IMR-90 (cell line): ENCODE measurements at regions not wholly inside any gene's neighbourhood (a gene's known extent, or its start where the extent isn't known, plus 50 kb on each side); places are given as distances from the start of the nearest gene placed in this dataset.

Experiments
- ATAC-seq: fragments of 200-7000 bp; cut with Tn5 transposase; 2 replicates; pipeline ENCODE4 v1.9.1; 2020; ENCODE audit warnings: low read depth, mild to moderate bottlenecking, moderate library complexity
- BruUV-seq: library from RNA; stranded (reverse); fragments of 400-500 nt; replicated peaks from 2 replicates; lab custom pipeline; 2021; lab: Mats Ljungman, UMichigan
- CTCF ChIA-PET: fragments of 300-600 bp; formaldehyde crosslinking; extraction: SDS; loops from one replicate; lab custom pipeline; 2021; ENCODE audit warnings: antibody characterized with exemption; lab: Yijun Ruan, JAX
- POLR2A ChIA-PET: fragments of 300-600 bp; sonication (Branson Sonifier 250); formaldehyde crosslinking; loops from one replicate; lab custom pipeline; 2022; ENCODE audit warnings: antibody characterized with exemption; ENCODE audit not compliant: unreplicated experiment; lab: Charles Lee
- DNase-seq: peaks from one replicate; pipeline ENCODE4 v3.0.0; 2013
- H2AFZ ChIP-seq: replicated peaks from 2 replicates; pipeline ENCODE3; 2013; ENCODE audit warnings: low read length, mild to moderate bottlenecking; ENCODE audit not compliant: poor library complexity
- H2AK5ac ChIP-seq: 2 replicates; pipeline ENCODE4 v1.6.1; 2013; ENCODE audit warnings: low read depth, low read length, inconsistent platforms
- H2AK9ac ChIP-seq: replicated peaks from 2 replicates; pipeline ENCODE3; 2013; ENCODE audit warnings: mild to moderate bottlenecking, low read depth, low read length, moderate library complexity; ENCODE audit not compliant: poor library complexity
- H2BK120ac ChIP-seq: 2 replicates; pipeline ENCODE4 v1.6.1; 2013; ENCODE audit warnings: low read depth, low read length, inconsistent platforms
- H2BK15ac ChIP-seq: 3 replicates; pipeline ENCODE4 v1.6.1; 2013; ENCODE audit warnings: low read depth, low read length, inconsistent platforms
- H2BK20ac ChIP-seq: 2 replicates; pipeline ENCODE4 v1.6.1; 2013; ENCODE audit warnings: low read depth, mild to moderate bottlenecking, inconsistent platforms, low read length, moderate library complexity
- H2BK5ac ChIP-seq: 2 replicates; pipeline ENCODE4 v1.6.1; 2013; ENCODE audit warnings: mild to moderate bottlenecking, low read depth, low read length, inconsistent platforms; ENCODE audit not compliant: poor library complexity, severe bottlenecking
- H3K14ac ChIP-seq: replicated peaks from 2 replicates; pipeline ENCODE4 v1.6.1; 2013; ENCODE audit warnings: low read depth, low read length, inconsistent platforms
- H3K18ac ChIP-seq: 2 replicates; pipeline ENCODE4 v1.6.1; 2013; ENCODE audit warnings: low read depth, low read length, control low read depth
- H3K23ac ChIP-seq: 2 replicates; pipeline ENCODE4 v1.6.1; 2013; ENCODE audit warnings: low read depth, low read length, inconsistent platforms
- H3K27ac ChIP-seq: 2 replicates; pipeline ENCODE4 v1.5.1; 2013; ENCODE audit warnings: mild to moderate bottlenecking, control low read depth, low read length; ENCODE audit not compliant: insufficient read depth
- H3K27me3 ChIP-seq: 2 replicates; pipeline ENCODE4 v1.6.1; 2013; ENCODE audit warnings: low read length; ENCODE audit not compliant: control insufficient read depth, insufficient read depth
- H3K36me3 ChIP-seq: 2 replicates; pipeline ENCODE4 v1.6.1; 2013; ENCODE audit warnings: low read length, mixed read lengths; ENCODE audit not compliant: control insufficient read depth, insufficient read depth
- H3K4ac ChIP-seq: 2 replicates; pipeline ENCODE4 v1.6.1; 2013; ENCODE audit warnings: low read depth, low read length, inconsistent platforms
- H3K4me1 ChIP-seq: 2 replicates; pipeline ENCODE4 v1.6.1; 2013; ENCODE audit warnings: low read length, mixed read lengths; ENCODE audit not compliant: control insufficient read depth, insufficient read depth
- H3K4me2 ChIP-seq: 2 replicates; pipeline ENCODE4 v1.6.1; 2013; ENCODE audit warnings: low read depth, mild to moderate bottlenecking, control low read depth, low read length, moderate library complexity
- H3K4me3 ChIP-seq: 2 replicates; pipeline ENCODE4 v1.5.1; 2013; ENCODE audit warnings: low read depth, mild to moderate bottlenecking, control low read depth, low read length, moderate library complexity; ENCODE audit not compliant: insufficient read depth
- H3K56ac ChIP-seq: 2 replicates; pipeline ENCODE4 v1.6.1; 2013; ENCODE audit warnings: low read length, inconsistent platforms; ENCODE audit not compliant: insufficient read depth; ENCODE audit errors: extremely low read depth
- H3K79me1 ChIP-seq, 2 experiments: 2 replicates each; pipeline ENCODE4 v1.6.1; 2013; ENCODE audit warnings: low read length in 2 of 2, inconsistent platforms in 1 of 2, low read depth in 1 of 2
- H3K9ac ChIP-seq: 2 replicates; pipeline ENCODE4 v1.6.1; 2013; ENCODE audit warnings: low read depth, low read length, control low read depth
- H3K9me1 ChIP-seq: 2 replicates; pipeline ENCODE4 v1.6.1; 2013; ENCODE audit warnings: low read length, inconsistent platforms; ENCODE audit not compliant: insufficient read depth
- H3K9me3 ChIP-seq: 2 replicates; pipeline ENCODE4 v1.6.1; 2013; ENCODE audit warnings: low read length; ENCODE audit not compliant: control insufficient read depth, insufficient read depth
- H4K20me1 ChIP-seq: 2 replicates; pipeline ENCODE4 v1.6.1; 2013; ENCODE audit warnings: low read length, inconsistent platforms; ENCODE audit not compliant: insufficient read depth
- H4K5ac ChIP-seq: 2 replicates; pipeline ENCODE4 v1.6.1; 2013; ENCODE audit warnings: mild to moderate bottlenecking, low read depth, low read length, control low read depth
- H4K8ac ChIP-seq, 2 experiments: 2 replicates each; pipeline ENCODE4 v1.6.1; 2013; ENCODE audit warnings: low read depth in 2 of 2, low read length in 2 of 2, control low read depth in 1 of 2, inconsistent platforms in 1 of 2
- H4K91ac ChIP-seq: 2 replicates; pipeline ENCODE4 v1.6.1; 2013; ENCODE audit warnings: low read depth, low read length, inconsistent platforms; ENCODE audit not compliant: insufficient read depth
- CEBPB ChIP-seq: IDR thresholded peaks from 2 replicates; pipeline ENCODE4 v1.6.1; 2012; ENCODE audit warnings: low read depth, low read length, improper control_type of control experiment
- ELK1 ChIP-seq: fragments of 150-350 bp; IDR thresholded peaks from 2 replicates; pipeline ENCODE4 v1.6.1; 2016; ENCODE audit warnings: low read depth, mild to moderate bottlenecking, low read length, moderate library complexity, borderline replicate concordance
- POLR2A ChIP-seq: IDR thresholded peaks from 2 replicates; pipeline ENCODE4 v1.6.1; 2012; ENCODE audit warnings: mild to moderate bottlenecking, low read depth, low read length
- RFX5 ChIP-seq: IDR thresholded peaks from 2 replicates; pipeline ENCODE4 v1.8.0; 2012; ENCODE audit warnings: low read depth, mild to moderate bottlenecking, low read length, moderate library complexity
- USF2 ChIP-seq: fragments of 150-350 bp; IDR thresholded peaks from 2 replicates; pipeline ENCODE4 v1.6.1; 2017; ENCODE audit warnings: mild to moderate bottlenecking, antibody characterized with exemption, low read length, low read depth
- WGBS, 2 experiments: methylation state at CpG; one replicate each; pipeline versions ENCODE4 v1.1.5 to v1.1.7; 2013; ENCODE audit warnings: missing lambda C conversion rate in 2 of 2; ENCODE audit not compliant: insufficient read length in 1 of 2; ENCODE audit errors: extremely low coverage in 2 of 2; 5-methylcytosine and 5-hydroxymethylcytosine counted together
- dilution Hi-C: fragments of 300-500 bp; cut with HindIII; formaldehyde crosslinking; loops from one replicate; pipeline ENCODE4 v1.14.3; 2018; ENCODE audit warnings: low sequenced_read_pairs; ENCODE audit not compliant: unreplicated experiment
- in situ Hi-C: fragments of 300-500 bp; cut with MboI; formaldehyde crosslinking; loops from 3 replicates; pipeline ENCODE4 v1.14.3; 2019; ENCODE audit warnings: low sequenced_read_pairs, inconsistent platforms, mixed read lengths
- intact Hi-C: fragments of 100-400 bp; cut with micrococcal nuclease; formaldehyde crosslinking; loops from 2 replicates; pipeline ENCODE4 v1.10.0; 2022

- CTCF ChIA-PET: no interaction called here
- H2AK5ac ChIP-seq: peak overlapping the region; percentile 93
- POLR2A ChIA-PET: no interaction called here
- in situ Hi-C loops (no loop called here), intact Hi-C loops (no loop called here), dilution Hi-C loops (no loop called here)
- H2AK9ac ChIP-seq: peak overlapping the region; percentile 17
- H4K91ac ChIP-seq: peak overlapping the region; percentile 39; the same call in 1 of the 2 replicates
- H3K18ac ChIP-seq: peak overlapping the region; percentile 89
- TF ChIP-seq ELK1 (no peak), RFX5 (no peak), USF2 (no peak), POLR2A (no peak), CEBPB (no peak)
- H4K20me1 ChIP-seq: no peaks in the 10 kb centered on the region
- DNase-seq: no peak
- peak overlapping the region; percentile 93 for H3K14ac ChIP-seq
- H4K5ac ChIP-seq: peak overlapping the region; percentile 59
- H3K79me1 ChIP-seq: no peaks in the 10 kb centered on the region
- no peak overlapping the region for H2AFZ ChIP-seq
- H3K4ac ChIP-seq: peak overlapping the region; percentile 86
- H3K9me3 ChIP-seq: no peaks in the 10 kb centered on the region
- H3K27ac ChIP-seq: no peak overlapping the region
- no peak overlapping the region for H3K9ac ChIP-seq
- 79% methylated on average over 6 of the region's 12 CpGs; no CpG with 5 or more reads in 1 of the 2 experiments for WGBS, 2 experiments
- H2BK5ac ChIP-seq: peak overlapping the region; percentile 42
- ATAC-seq: no peak
- no peaks in the 10 kb centered on the region for H3K36me3 ChIP-seq
- H2BK20ac ChIP-seq: peak overlapping the region; percentile 87
- H3K4me2 ChIP-seq: no peak overlapping the region
- H2BK15ac ChIP-seq: peak overlapping the region; percentile 61; the same call in 2 of the 3 replicates
- peaks cover 18% of the 10 kb centered on the region for H3K9me1 ChIP-seq
- H3K56ac ChIP-seq: no peak overlapping the region
- H2BK120ac ChIP-seq: peak overlapping the region; percentile 85
- H3K23ac ChIP-seq: peak overlapping the region; percentile 70
- peaks cover 6% of the 10 kb centered on the region for H3K4me1 ChIP-seq
- peak overlapping the region in 1 of 2 experiments; percentile 85; a peak in 2 of 4 replicates for H4K8ac ChIP-seq
- H3K27me3 ChIP-seq: no peaks in the 10 kb centered on the region
- H3K4me3 ChIP-seq: no peak overlapping the region
- no TSS peak for BruUV-seq
Observed at GRCh38 chr7:22598318-22598920, 98.4 kb upstream of the STEAP1B start.
